OCI-LY3 (cell line): ENCODE measurements at regions not wholly inside any gene's neighbourhood (a gene's known extent, or its start where the extent isn't known, plus 50 kb on each side); places are given as distances from the start of the nearest gene placed in this dataset.

Source experiments
- CTCF ChIP-seq: fragments of 200-600, 300-600 bp; sonication (generic); IDR thresholded peaks from 2 replicates; pipeline ENCODE4 v1.5.1; 2014; ENCODE audit warnings: antibody characterized with exemption, low read length, low read depth
- EZH2phosphoT487 ChIP-seq: fragments of 200-600 bp; shearing (Covaris generic); IDR thresholded peaks from 2 replicates; pipeline ENCODE4 v1.6.1; 2018; ENCODE audit warnings: antibody characterized with exemption, mixed run types, low read depth

- TF ChIP-seq CTCF = no peak
- TF ChIP-seq EZH2phosphoT487 = no peak
Measured at GRCh38 chr18:75607701-75608100, 180.2 kb upstream of the SMIM21 start.
